SK-N-SH (cell line): ENCODE measurements at regions not wholly inside any gene's neighbourhood (a gene's known extent, or its start where the extent isn't known, plus 50 kb on each side); places are given as distances from the start of the nearest gene placed in this dataset.

Experiments used
- CHD2 ChIP-seq: fragments of 150-350 bp; IDR thresholded peaks from 2 replicates; pipeline ENCODE4 v1.6.1; 2018; ENCODE audit warnings: low read length; ENCODE audit not compliant: partially characterized antibody
- CTCF ChIP-seq: fragments of 200-600 bp; sonication (generic); IDR thresholded peaks from 2 replicates; pipeline ENCODE4 v1.6.1; 2017; ENCODE audit warnings: antibody characterized with exemption, mild to moderate bottlenecking, moderate library complexity
- ELF1 ChIP-seq: IDR thresholded peaks from 2 replicates; pipeline ENCODE4 v1.4.0; 2012
- EP300 ChIP-seq, 2 experiments: IDR thresholded peaks; 2 replicates each; pipeline versions ENCODE4 v1.4.0 to v1.6.1; 2012; ENCODE audit warnings: borderline replicate concordance in 1 of 2, low read depth in 1 of 2, low read length in 1 of 2
- EZH2phosphoT487 ChIP-seq: fragments of 200-600 bp; sonication (generic); IDR thresholded peaks from 2 replicates; pipeline ENCODE4 v1.6.1; 2017; ENCODE audit warnings: low read depth, mixed run types, mild to moderate bottlenecking, antibody characterized with exemption, moderate library complexity, borderline replicate concordance
- FOXJ3 ChIP-seq: sonication (generic); formaldehyde crosslinking; IDR thresholded peaks from 2 replicates; pipeline ENCODE4 v1.5.1; 2020; ENCODE audit warnings: mild to moderate bottlenecking, missing genetic modification reagents
- FOXM1 ChIP-seq: IDR thresholded peaks from 2 replicates; pipeline ENCODE4 v1.4.0; 2012; ENCODE audit warnings: low read depth, mild to moderate bottlenecking
- GABPA ChIP-seq: IDR thresholded peaks from 2 replicates; pipeline ENCODE4 v1.4.0; 2012; ENCODE audit warnings: low read depth, mild to moderate bottlenecking
- IRF3 ChIP-seq: fragments of 150-350 bp; IDR thresholded peaks from 2 replicates; pipeline ENCODE4 v1.6.1; 2016; ENCODE audit warnings: mild to moderate bottlenecking, low read depth, low read length
- MAX ChIP-seq: IDR thresholded peaks from 2 replicates; pipeline ENCODE4 v1.4.0; 2012; ENCODE audit warnings: low read depth
- MEF2A ChIP-seq: IDR thresholded peaks from 2 replicates; pipeline ENCODE4 v1.4.0; 2012; ENCODE audit warnings: low read depth, borderline replicate concordance
- NRF1 ChIP-seq: IDR thresholded peaks from 2 replicates; pipeline ENCODE4 v1.6.1; 2012; ENCODE audit warnings: low read depth, mild to moderate bottlenecking, low read length
- PBX3 ChIP-seq: IDR thresholded peaks from 2 replicates; pipeline ENCODE4; 2012
- POLR2AphosphoS5 ChIP-seq: IDR thresholded peaks from 2 replicates; pipeline ENCODE4 v1.6.1; 2012; ENCODE audit warnings: low read depth, low read length
- RAD21 ChIP-seq: IDR thresholded peaks from 2 replicates; pipeline ENCODE4 v1.6.1; 2012; ENCODE audit warnings: mild to moderate bottlenecking, low read length
- RXRA ChIP-seq: IDR thresholded peaks from 2 replicates; pipeline ENCODE4 v1.4.0; 2012; ENCODE audit warnings: low read depth, mild to moderate bottlenecking, borderline replicate concordance
- SMC3 ChIP-seq: IDR thresholded peaks from 2 replicates; pipeline ENCODE4 v1.6.1; 2012; ENCODE audit warnings: low read depth, low read length, improper control_type of control experiment
- TEAD4 ChIP-seq: IDR thresholded peaks from 2 replicates; pipeline ENCODE4 v1.4.0; 2012; ENCODE audit warnings: mild to moderate bottlenecking, borderline replicate concordance; ENCODE audit not compliant: insufficient read depth
- USF2 ChIP-seq: fragments of 150-350 bp; IDR thresholded peaks from 2 replicates; pipeline ENCODE4 v1.6.1; 2017; ENCODE audit warnings: antibody characterized with exemption, low read length, low read depth, borderline replicate concordance
- YY1 ChIP-seq: IDR thresholded peaks from 2 replicates; pipeline ENCODE4 v1.4.0; 2012; ENCODE audit warnings: low read depth, mild to moderate bottlenecking
- ZBTB33 ChIP-seq: IDR thresholded peaks from 2 replicates; pipeline ENCODE4 v1.4.0; 2012; ENCODE audit warnings: low read depth, borderline replicate concordance

- TF ChIP-seq IRF3 = no peak
- no peak for TF ChIP-seq EZH2phosphoT487
- peak; percentile 83 for TF ChIP-seq TEAD4
- TF ChIP-seq NRF1 = no peak
- TF ChIP-seq FOXM1 = no peak
- peak; percentile 80 for TF ChIP-seq RXRA
- no peak for TF ChIP-seq MEF2A
- TF ChIP-seq USF2 = no peak
- peak; percentile 35; the same call in 1 of the 2 replicates for TF ChIP-seq GABPA
- TF ChIP-seq RAD21 = no peak
- no peak for TF ChIP-seq SMC3
- TF ChIP-seq ELF1 = no peak
- peak; percentile 26; the same call in 1 of the 2 replicates for TF ChIP-seq POLR2AphosphoS5
- TF ChIP-seq FOXJ3 (CRISPR knock-in tag) = no peak
- peak; percentile 25; the same call in 1 of the 2 replicates for TF ChIP-seq MAX
- TF ChIP-seq CTCF = no peak
- no peak; the same call in 1 of the 2 replicates for TF ChIP-seq YY1
- no peak for TF ChIP-seq ZBTB33
- TF ChIP-seq PBX3 = peak; percentile 48
- TF ChIP-seq CHD2 = no peak
- TF ChIP-seq EP300 (IDR thresholded peaks at IDR 0.05; ENCODE audit: borderline replicate concordance in 1 of 2, low read depth in 1 of 2, low read length in 1 of 2) = peak in 1 of 2 experiments; percentile 73; a peak in 2 of 4 replicates
Observed at GRCh38 chr7:155951554-155952158, 139.4 kb upstream of the SHH start (continued).
